GM21526 (cell line): ENCODE measurements at regions not wholly inside any gene's neighbourhood (a gene's known extent, or its start where the extent isn't known, plus 50 kb on each side); places are given as distances from the start of the nearest gene placed in this dataset.
"Not testable (repeated sequence)": the region's sequence is repeated elsewhere in the genome, so short reads cannot be mapped to it uniquely, and the experiment has no call there.

Source experiments
- ATAC-seq: cut with Tn5 transposase; IDR thresholded peaks from one replicate; pipeline ENCODE4 v1.9.1; 2021; ENCODE audit warnings: moderate library complexity; ENCODE audit not compliant: unreplicated experiment, low FRiP score

DNA sequence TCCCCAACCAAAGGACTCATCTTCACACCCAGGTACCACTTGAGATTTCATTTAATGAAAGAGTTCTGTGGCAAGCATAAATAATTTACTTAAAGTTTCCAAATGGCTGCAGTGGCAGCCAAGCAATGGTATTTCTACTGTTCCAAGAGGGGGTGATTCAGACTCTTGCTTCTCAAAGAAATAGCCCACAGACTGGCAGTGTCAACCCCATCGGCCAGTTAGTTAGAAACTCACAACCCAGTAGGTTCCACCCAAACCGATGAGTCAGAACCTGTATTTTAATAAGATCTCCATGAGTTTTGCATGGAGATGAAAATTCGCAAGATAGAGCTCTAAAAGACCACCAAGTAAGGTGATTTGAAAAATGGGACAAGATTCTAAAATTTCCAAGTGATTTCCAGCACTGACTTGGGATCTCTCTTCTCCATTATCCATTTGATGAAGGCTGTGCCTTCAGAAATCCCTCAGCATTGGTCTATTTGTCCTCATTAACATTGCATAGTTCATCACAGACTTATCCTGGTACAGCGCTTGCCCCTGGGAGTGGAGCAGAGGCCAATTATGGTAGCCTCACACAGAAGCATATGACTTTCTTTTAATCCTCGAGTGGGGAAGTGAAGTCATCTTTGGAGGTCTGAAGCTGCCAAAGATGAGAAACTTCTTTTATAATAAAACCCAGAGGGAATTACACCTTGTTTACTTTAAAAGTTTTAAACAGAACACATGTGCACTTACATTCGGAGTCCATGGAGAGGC, 361.4 kb upstream of the ID2 start:
- ATAC-seq, result no peak

DNA sequence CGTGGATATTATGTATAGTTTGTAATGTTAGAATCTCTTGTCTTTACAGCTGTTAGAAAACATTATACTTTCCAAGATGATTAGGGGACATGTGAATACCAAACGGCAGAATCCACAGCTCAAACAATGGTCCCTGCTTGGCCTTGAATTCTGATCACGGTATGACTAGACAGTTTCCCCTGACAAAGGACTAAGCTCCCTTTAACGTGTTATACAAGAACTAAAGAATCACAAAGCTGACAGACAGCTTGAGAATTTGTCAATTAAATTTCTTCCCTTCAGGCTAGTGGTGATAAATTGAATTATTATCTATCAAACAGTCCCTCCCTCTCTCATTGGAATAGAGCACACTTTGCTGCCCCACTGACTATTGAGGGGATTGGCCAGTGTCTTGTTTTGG, 359.2 kb upstream of the ID2 start:
- no peak for ATAC-seq

- ATAC-seq, result no peak
Measured at GRCh38 chr2:8324164-8324856, 357.5 kb upstream of the ID2 start.

- no peak for ATAC-seq
Measured at GRCh38 chr2:8324901-8325300, 357.0 kb upstream of the ID2 start.

DNA sequence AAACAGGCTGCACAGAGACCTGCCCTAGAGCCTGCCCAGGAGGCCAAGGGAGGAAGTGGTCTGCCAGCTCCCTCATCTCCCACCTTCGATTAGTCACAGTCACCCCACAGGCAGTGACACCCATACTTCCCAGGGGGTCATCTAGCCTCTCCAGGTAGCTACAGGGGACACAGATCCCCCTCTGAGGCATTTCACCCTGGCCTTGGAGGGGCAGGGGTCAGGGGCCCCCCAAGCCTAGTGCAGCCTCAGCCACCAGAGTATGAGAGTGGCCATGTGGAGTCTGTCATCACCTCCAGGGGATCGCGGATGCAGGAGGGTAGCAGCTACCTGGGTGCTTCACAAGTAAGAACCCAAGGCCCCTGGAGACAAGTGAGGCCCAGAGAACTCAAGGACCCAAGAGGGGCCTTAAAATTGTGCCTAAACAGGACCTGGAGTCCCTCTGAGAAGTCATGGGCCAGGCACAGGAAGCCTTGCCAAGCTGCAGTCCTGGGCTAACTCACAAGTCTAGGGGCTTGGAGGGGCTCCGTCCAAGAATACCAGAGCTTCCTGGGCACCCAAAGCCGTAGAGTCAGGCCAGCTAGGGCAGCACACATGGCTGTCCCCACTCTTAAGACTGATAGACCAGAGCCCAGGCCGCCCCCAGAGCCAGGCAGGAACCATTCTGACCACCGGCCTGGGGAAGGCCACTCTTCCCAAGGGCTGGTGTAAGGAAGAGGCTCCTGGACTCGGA, 354.3 kb upstream of the ID2 start:
- ATAC-seq, result no peak

GRCh38 chr2:8328217-8328616, 353.6 kb upstream of the ID2 start:
- ATAC-seq, result no peak

DNA sequence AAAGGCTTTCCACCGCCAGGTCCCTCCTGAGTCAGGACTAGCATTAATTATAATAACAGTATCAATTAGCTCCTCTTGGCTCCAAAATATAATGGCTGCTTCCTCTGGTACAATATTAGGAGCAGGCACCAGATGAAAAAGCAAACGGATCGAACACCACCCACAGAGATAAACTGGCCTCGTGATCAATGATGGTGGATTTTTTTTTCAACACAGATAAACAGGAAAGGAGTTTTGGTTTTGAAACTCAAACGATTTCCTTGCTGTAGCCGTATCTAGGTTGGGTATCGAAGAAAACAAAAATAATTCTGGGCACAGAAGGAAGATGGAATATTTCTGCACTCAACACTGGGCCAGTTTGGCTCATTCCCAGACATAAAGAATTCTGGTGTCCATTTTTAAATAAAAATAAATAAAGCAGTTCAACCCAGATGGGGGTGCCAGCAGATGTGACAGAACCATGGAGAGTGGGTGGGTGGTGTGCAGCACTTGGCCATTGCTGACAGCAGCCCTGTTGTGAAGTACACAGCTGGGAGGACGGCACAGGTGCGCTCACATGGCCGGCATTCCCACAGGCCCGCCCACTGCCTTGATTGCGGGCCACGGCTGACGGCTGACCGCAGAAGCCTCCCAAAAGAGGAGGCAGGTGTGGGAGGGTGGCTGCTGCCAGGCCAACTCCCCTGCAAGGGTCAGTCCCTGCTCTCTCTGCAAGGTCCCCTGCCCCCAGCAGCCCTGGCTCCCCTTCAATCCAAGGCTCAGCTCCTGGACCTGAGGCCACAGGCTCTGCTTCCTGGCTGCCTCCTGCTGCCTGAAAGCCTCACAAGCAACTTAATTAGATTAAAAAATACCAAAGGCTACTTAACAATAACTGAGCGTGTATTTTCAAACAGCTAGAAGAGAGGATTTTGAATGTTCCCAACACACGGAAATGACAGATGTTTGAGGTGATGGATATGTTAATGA, 351.9 kb upstream of the ID2 start:
- no peak for ATAC-seq

- no peak for ATAC-seq
Measured at GRCh38 chr2:8331068-8331467, 350.8 kb upstream of the ID2 start.

DNA sequence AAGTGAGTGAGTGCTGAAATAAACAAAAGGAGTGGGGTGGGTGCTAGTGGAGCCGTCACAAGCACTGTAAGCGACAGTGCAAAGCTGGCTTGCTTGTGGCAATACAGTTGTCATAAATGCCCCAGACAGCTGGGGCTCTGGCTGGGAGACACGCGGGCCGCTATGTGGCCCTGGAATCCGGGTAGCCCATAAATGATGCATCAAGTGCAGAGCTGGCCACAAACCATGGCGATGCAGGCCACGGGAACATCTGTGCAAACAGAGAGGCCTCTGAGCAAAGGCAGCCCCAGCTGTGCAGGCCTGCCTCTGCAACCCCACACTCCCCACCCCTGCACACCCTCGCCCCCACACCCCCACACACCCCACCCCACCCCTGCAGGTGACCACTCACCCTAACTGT, 349.2 kb upstream of the ID2 start:
- no peak for ATAC-seq

DNA sequence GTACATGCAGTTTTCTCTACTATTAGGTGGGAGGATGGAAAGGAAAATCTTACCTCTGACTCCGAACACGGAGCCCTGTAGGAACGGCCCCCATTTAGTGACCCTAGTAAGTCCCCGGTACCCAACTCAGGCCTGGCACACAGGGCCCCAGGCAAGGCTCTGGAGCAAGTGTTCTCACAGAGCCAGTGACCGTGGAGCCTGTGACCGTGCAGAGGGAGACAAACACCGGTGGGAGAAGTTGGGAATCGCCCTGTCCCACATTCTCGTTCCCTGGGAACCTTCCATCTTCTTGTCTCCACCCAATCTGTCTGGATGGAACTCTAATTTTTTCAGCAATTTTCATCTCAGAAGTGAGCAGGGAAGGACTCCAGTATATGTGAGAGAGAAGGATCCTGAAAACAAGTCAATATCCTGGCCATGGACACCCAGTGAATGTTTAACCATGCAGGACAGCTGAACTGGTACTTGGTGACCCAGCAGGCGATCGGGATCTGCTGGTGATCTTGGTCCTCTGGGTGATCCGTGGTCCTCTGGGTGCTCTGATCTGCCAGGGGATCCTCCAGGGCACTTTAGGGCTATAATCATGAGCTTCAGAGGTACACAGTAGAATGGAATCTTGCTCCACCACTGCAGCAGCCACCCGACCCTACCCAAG, 348.6 kb upstream of the ID2 start:
- no peak for ATAC-seq

DNA sequence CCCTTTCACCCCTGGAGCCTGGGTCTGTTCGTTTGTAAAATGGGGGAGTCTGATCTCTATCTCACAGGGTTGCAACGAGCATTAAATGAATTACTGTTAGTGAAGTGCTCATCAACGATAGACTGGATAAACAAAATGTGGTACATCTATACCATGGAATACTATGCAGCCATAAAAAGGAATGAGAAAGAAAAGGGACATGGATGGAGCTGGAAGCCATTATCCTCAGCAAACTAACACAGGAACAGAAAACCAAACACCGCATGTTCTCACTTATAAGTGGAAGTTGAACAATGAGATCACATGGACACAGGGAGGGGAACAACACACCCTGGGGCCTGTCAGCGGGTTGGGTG, 348.0 kb upstream of the ID2 start:
- ATAC-seq, result not testable (repeated sequence)

DNA sequence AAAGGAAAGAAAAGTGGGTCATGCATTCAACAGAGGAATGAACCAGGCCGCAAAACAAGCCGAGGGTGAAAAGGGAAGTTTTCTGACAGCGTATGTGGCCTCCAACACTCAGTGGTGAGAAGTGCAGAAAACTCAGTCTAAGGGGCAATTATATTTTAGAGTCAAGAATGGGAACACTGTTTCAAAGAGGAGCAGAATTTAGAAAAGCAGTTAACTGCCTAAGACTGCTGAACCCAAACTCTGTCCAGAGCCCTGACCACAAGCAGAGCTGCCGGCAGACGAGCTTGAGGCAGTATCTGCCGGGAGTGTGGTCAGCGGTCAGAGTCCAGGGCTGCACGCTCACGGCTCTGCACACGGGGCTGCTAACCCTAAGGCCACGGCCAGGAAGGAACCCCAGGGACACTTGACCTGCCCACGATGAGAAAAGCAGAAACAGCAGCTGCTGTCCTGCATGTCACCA, 347.0 kb upstream of the ID2 start:
- ATAC-seq, result no peak

DNA sequence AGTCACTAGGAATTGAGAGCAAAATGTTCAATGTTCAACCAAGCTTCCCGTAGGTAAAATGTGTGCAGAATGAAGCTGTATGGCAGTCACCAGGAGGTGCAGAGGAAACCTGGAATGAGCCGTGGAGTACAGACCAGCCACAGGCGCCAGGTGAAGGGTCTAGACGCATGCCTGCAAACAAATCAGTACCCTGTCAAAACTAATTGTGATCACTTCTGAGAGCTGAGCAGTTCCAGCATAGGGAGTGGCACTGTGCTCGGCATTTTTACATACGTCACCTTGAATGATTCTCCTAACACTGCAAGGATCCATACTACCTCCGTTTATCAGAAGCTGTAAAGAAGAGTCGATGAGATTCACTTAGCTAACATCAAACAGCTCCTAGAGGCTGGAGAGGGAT, 346.1 kb upstream of the ID2 start:
- no peak for ATAC-seq

DNA sequence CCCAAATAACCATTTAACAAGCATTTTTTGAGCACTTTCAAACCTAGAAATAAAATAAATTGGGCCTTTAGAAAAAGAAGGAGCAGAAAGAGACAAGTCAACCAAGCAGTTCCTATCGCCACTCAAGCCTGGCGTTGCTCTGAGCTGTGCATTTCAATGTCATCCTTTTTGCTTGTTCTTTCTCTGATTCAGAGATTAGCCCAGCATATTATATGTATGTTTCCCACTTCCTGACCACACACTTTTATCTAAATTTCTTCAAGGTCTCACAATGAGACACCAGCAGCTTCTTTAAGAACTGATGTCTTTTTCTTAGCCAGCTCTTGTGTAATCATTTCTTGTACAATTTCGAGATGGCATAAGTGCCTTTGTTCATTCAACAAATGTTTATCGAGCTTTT, 344.5 kb upstream of the ID2 start:
- ATAC-seq, result no peak

DNA sequence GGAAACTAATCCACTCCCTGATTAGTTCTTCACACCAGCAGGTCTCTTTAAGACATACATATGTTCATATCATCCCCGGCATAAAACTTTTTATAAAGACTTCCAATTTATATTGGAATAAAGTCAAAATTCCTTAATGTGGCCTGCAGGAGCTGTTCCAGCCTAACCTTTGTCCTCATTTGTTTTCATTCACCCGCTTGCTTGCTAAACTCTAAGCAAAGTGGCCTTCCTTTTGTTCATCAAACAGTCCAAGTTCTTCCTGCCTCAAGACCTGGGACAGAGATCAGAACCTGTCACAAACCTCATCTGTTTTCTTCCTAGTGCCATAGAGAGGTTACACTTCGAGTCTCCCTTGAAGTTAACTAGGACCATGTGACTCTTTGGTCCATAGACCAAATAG, 339.4 kb upstream of the ID2 start:
- ATAC-seq, result no peak

GRCh38 chr2:8343031-8343430, 338.8 kb upstream of the ID2 start:
- no peak for ATAC-seq

GRCh38 chr2:8344144-8345097, 337.4 kb upstream of the ID2 start:
- no peak for ATAC-seq

GRCh38 chr2:8345200-8345599, 336.7 kb upstream of the ID2 start:
- ATAC-seq, result no peak

DNA sequence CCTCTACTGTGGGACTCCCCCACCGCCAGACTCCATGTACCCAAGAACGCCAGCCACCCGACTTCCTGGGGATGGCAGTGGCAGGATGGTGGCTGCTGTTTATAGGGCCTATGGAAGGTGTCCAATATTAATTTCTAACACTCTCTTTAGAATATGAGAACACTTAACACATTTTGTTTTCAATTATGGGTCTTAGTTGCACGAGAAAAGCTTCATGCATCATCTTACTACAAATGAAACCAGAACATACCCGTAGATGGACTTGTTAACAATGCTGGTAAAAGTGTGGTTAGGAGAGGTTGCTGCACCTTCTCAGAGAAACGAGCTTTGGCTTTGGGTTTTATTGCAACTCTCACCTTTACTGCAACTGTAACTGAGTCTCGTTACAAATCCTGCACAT, 335.6 kb upstream of the ID2 start:
- ATAC-seq, result no peak
